HG03457 (cell line): ENCODE measurements at regions not wholly inside any gene's neighbourhood (a gene's known extent, or its start where the extent isn't known, plus 50 kb on each side); places are given as distances from the start of the nearest gene placed in this dataset.

ENCODE experiments used
- ATAC-seq: cut with Tn5 transposase; IDR thresholded peaks from one replicate; pipeline ENCODE4 v1.9.1; 2021; ENCODE audit warnings: moderate number of reproducible peaks; ENCODE audit not compliant: unreplicated experiment

DNA sequence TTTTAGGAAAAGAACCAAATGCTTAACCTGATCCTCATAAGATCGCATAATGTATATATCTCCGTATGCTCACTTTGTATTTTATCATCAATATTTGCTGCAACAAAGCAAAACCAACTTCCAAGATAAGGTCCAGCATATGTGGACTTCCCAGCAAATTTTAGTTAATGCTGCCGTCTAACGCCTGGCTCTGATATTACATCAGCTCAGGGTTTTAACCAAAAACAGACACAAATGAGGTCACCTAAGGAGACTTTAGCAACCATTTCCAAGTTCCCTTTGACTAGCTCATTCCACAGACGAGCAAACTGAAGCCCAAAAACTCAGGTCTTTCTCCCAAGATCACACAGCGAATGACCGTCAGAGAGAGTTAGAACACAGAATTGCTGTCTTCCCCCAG is 59.4 kb upstream of the UCN3 start:
- no peak for ATAC-seq

DNA sequence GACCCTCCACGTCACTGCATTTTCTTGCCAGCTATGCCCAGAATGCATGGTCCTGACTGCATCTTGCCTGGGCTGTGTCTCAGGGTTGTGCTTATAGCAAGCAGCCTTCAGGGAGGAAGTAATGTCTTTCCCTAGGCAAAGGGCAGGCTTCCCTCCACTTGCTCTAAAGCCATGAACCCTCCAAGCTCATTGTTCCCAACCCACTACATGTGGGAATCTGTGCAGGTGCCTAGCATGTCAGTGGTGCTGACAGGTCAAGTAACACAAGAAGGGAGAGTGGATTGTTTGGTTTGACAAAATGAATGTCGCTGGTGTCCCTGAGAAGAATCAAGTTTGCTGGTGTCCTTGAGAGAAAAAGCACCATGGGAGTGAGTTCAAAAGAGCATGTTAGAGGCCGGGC is 53.9 kb upstream of the UCN3 start:
- ATAC-seq, result no peak

DNA sequence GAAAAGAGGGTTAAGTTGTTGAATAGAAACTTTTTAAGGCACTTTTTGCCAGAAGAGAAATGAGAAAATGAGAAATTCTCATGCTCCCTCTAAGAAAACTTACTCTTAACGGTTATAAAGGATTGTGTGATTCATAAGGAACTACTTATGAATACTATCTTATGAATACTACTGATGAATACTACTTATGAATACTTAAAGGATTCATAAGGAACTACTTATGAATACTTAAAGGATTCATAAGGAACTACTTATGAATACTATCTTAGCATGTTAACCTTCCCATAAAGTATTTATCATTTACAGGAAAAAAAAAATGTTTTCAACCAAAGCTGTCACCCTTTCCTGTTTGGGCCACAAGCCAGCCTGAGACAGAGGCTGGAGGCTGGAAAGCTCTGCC is 53.1 kb upstream of the UCN3 start:
- no peak for ATAC-seq

DNA sequence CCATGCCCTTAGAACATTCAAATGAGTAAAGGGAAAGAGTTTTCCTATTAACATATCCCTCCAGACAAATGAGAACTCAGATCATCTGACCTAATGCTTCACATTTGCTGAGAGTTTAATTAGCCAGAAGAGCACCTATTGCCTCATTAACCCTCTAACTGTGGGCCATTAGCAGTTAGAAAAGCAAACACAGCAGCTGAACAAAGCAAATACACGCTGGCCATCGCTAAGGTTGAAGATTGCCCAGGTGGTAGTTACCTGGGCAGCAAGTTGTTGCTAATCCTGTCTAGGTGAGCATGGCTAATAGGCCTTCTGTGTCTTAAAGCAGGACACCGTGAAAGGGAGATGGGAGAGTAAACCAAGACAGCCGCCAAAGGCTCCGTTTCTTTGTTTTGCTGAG is 49.9 kb upstream of the UCN3 start:
- ATAC-seq, result no peak
